GM18502 (cell line): ENCODE measurements at regions not wholly inside any gene's neighbourhood (a gene's known extent, or its start where the extent isn't known, plus 50 kb on each side); places are given as distances from the start of the nearest gene placed in this dataset.
"Not testable (repeated sequence)": the region's sequence is repeated elsewhere in the genome, so short reads cannot be mapped to it uniquely, and the experiment has no call there.

ENCODE experiments used
- ATAC-seq: cut with Tn5 transposase; IDR thresholded peaks from one replicate; pipeline ENCODE4 v1.9.1; 2021; ENCODE audit warnings: mild to moderate bottlenecking; ENCODE audit not compliant: unreplicated experiment, poor library complexity

DNA sequence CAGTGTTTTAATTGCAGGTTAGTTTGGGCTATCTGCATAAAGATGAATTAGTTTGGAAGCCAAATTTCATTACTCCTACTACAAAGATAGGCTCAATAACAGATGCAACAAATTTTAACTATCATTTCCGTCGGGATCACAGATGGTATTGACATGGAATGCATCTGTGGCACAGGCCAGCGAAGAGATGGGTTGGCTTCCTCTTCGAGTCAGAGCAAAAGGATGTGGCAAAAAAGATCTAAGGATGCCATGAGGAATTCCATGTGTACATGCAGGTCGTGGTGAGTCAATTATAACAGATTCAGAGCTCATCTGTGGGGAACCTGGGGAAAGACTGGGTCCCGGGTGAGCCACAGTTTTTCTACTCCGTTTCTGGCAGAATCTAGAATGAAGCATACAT lies 83.0 kb upstream of the CITED2 start:
- no peak for ATAC-seq

DNA sequence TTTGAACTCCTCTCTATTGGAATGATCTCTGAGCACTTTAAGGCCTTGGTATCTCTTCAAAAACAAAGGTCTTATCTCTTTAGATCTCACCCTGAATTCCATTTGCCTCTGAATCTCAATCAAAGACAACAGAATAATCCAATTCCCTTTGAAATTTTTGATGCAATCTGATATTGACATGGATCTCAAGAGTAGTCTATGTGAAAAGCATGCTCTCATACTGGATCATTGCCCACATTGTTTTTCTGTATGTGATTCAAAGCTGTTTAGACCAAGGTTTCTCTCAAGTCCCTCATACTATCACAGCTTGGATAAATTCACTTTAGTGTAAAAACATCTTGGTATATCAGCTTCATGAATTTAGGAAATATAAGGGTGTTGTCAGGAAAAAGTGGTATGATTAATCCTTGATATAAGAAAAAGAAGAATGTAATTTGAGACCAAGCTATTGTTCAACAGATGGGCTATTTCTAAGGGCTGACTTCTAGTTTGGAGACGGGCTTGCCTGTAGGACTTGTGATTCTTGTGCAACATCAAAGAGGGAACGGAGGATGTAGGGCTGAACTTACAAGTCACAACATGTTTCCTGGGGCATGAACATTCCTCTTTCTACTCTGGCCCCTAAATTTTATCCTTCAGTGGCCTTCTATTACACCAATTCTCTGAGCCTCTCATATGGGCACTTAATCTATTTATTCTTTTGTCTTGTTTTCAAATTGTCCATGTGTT lies 77.9 kb upstream of the CITED2 start:
- no peak for ATAC-seq

DNA sequence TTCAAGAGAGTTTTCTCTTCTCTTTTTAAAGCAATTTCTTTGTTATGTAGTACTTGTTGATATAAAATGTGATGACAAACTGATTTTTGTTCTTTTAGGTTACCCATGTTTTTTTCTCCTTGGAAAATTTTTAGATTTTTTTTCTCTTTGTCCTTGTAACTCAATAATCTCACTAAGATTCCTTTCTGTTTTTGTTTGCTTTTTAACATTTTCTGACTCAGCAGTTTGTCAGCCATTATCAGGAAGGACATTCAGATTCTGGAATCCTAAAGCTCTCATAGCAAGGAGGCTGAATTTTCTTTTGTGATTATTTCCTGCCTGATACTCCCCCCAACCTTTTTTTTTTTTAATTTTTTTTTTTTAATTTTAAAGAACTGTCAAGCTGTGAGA lies 75.2 kb upstream of the CITED2 start:
- ATAC-seq: no peak

DNA sequence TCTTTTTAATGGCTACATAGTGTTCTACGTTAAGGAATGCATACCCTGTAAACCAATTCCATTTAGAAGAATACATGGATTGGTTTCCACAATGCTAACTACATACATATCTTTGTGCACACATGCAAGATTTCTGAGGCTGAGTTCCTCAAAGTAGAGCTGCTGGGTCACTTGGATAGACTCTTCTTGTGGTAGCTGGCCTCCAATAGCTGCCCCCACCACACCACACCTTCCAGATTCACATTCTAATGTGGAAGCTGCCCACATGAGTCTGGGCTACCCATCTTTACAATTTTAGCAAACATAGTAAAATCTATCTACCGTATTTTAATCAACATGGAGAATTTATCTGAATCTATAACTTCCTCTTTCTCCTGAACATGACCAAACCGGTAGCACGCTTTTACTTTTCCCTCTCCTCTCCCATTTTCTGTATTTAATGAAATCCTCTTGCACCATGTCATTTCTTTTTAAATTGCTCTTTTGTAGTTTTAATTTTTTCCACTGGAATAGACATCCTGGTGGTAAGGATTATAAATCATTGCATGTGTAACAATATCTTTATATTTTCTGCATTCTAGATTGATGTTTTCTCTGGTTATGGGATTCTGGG lies 74.7 kb upstream of the CITED2 start:
- ATAC-seq: no peak

DNA sequence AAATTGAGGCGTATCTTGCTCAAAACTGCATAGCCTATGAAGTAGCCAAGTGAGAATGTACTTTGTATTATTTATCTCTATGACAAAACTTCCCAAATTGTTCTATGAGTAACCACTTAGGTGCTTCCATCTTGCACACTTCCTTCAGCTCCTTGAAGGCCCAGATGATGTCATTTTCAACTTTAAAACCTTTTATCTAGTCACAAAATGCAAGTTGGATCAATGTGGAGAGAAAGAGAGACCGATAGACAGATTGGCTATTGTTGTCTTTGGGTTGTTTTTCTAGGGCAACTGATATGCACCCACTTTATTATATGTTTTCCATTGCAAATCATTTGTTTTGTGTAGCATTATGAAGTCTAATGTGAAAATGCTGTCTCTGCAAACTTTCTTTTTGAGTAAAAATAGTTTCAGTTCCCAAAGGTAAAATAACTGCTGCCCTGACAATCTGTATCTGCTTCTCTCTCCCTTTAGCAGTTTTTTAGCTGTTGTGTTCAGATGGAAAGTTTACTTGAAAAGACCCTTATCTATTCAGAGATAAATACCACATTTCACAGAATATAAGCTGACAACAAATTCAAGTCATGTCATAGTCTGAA lies 73.7 kb upstream of the CITED2 start:
- peak; percentile 92 for ATAC-seq

DNA sequence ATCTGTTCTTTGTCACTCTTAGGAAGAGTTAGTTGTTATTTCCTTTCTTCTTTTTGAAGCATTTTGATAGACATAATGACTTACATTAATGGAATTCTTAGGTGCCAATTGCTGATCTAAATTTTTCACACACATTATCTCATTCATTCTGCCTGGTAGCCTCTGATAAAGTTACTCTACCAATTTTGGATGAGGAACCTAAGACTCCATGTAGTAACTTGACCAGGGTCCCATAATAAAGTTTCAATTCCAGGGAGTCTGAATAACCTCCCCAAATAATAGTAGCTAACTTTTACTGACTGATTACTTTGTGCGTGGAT lies 73.2 kb upstream of the CITED2 start:
- no peak for ATAC-seq

DNA sequence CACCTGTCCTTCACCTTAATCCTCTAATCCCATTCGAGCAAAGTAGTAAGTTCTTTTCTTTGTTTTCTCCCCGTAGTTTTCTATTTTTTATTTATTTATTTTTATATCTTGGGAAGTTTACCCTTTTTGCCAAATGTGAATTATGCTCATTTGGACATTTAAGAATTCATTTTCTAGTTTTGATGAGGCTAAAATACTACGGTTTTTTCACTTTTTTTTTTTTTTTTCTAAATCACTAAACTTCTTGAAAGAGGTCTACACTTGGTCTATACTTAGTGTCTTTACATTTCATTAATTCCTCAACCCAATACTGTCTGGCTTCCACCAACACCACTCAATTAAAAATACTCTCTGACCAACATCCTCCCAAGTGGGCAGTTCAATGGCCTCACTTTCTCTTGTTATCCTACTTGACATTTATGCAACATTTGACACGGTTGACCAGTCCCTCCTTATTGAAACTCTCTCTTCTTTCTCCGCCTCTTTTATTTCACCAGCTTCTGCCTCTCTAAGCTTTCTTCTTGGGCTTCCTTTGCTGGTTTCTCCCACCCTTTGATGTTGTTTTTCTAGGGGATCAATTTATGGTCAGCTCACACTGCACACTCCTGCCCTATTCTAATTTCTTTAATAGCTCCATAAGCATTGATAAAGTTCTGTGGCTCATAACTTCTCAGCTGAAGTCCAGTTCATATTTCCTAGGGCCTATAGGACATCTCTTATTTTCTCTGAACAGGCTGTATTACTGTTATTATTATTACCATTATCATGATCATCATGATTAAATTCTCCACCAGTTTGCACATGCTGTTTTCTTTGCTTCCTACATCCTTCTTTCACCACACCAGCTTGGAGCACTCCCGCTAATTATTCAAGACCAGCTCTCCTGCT lies 72.6 kb upstream of the CITED2 start:
- ATAC-seq: no peak

DNA sequence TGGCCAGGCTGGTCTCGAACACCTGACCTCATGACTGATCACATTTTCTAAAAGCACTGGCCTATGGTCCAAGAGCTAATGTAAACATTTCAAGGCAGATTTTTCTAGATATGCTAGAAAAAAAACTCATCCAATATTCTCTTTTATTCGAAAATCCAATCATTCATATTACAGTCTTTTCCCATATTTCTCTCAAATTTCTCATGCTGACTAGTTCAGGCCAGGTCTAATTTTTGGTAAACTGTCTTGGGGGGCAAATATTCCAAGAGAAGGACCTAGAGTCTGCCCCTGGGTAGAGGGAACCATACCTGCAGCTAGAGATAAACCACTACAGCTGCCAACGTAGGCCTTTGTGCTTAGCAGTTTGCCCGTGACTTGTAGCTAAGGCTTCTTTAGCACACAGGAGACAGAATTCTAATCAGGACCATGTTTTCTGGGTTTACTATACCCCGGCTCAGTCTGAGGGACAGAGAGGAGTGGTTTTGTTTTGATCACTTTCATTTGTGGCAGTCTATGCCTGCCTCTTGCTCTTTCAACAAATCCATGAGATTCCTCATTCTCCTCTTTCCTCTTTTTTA lies 71.8 kb upstream of the CITED2 start:
- no peak for ATAC-seq

DNA sequence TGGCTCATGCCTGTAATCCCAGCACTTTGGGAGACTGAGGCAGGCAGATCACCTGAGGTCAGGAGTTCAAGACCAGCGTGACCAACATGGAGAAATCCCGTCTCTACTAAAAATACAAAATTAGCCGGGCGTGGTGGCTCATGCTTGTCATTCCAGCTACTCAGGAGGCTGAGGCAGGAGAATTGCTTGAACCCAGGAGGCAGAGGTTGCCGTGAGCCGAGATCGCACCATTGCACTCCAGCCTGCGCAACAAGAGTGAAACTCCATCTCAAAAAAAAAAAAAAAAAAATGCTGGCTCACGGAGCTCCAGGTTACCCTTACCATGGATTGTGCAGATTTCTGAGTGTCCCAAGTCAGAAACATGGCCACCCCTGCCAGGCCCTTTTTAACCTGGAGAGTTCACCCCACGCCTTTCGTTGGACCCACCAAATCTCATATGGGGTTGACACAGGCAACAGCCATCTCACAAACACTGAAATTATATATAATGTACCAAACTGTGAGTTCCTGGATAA lies 69.9 kb upstream of the CITED2 start:
- not testable (repeated sequence) for ATAC-seq

DNA sequence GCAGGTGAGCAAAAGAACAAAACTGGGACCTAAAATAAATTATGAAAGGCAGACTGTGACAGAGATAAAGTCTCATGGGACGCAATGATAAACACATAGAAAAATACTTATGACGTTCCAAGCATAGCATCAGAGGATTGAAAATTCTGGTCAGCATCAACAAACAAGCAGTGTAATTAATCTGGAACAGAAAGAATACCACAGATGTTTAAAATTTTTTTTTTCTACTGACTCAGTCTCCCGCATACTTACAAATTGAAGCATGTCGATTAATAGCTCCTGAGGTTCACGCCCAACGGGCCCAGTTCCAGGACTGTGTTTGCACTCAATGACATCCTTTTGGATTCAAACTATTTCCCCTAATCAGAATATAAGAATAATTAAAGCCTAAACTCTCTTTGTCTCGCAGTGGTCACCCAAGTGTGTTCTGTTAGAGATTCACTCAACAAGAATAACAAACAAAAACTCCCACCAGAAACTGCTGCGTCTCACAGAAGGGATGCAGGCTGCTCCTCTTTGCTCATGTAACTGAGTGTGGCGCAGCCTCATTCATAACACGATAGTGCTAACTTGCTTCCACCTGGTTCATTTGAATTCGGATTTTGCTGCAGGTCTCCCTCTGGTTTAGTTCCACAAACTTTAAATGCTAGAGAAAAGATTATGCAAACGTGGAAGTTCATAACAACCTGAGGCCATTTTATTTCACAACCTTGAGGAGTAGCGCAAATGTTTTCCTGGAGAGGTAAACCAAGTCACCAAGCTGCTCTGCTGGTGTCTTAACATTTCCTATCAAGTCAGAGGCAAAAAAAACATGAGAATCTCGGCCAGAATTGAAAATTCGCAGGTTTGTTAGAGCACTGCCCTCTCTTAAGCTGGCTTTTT lies 69.0 kb upstream of the CITED2 start:
- no peak for ATAC-seq

DNA sequence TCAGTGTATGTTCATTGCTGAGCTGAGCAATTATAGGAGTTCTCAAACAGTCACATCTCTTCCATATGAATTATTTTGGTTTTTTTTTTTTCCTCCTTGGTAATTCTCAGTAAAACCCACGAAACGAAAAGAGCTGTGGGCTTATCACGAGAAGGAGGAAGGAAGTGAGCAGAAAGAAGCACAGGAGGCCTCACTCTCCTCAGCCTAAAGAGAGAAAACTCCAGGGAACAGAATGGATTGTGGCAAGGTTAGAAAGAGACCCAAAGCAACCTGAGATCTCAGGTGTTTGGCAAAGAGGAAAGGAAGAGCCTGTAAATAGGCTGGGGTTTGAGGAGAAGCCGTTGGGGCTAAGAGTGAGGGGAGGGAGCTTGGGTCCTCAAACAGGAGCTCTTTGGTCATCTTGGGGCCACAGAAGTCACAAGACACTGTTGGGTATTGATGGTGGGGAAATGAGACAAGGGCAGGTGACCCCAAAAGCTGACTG lies 67.8 kb upstream of the CITED2 start:
- ATAC-seq: no peak

DNA sequence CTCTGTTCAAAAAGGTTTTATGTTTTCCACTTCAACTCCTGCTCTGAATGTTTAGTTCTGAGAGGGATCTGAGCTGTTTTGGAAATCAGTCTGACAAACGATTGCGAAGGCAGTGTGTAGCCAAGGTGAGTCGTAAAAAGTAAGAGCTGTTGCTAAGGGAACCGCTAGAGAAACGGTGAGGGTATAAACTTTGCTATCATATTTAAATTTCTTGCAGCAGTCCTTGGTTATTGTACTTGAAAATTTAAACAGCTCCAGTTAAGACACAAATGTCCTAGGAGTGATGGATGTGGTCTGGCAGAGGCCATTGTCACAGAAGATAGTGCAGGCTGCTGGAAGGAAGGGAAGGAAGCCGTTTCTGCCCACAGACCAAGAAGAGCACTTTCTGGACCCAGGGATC lies 64.9 kb upstream of the CITED2 start:
- no peak for ATAC-seq

DNA sequence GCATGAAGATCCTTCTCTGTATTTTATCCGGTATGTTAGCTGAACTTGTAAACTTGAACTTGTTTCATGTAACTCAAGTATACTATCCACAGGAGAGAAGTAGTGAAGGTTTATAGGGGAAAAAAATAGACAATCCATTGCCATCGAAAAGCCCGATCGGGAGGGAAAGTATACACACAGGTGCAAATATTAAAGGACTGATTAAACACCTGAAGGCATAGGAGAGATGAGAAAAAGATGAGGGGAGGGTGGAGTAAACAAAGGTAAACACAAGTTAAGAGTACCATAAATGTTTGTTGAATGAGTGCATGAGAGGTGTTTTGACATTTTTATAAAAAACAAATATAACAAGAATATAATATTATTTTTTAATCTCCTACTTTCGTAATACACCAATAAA lies 64.3 kb upstream of the CITED2 start:
- no peak for ATAC-seq

DNA sequence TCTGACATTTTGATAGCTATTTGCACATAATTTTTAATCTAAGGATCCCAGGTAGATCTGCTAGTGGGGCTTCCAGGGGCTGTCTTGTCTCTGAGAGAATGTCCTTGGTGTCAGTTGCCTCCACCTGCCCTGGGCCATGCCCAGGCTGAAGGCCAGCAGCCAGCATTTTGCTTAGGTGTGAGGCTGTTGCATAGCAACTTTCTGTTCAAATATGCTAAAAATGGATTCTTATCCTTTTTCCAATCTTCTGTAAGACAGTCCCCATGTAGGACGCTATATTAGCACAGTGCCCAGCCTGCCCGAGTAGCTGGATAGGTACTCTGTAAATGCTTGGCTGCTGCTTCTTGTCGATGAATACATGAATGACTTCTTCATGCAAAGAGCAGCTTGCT lies 62.5 kb upstream of the CITED2 start:
- ATAC-seq: no peak

DNA sequence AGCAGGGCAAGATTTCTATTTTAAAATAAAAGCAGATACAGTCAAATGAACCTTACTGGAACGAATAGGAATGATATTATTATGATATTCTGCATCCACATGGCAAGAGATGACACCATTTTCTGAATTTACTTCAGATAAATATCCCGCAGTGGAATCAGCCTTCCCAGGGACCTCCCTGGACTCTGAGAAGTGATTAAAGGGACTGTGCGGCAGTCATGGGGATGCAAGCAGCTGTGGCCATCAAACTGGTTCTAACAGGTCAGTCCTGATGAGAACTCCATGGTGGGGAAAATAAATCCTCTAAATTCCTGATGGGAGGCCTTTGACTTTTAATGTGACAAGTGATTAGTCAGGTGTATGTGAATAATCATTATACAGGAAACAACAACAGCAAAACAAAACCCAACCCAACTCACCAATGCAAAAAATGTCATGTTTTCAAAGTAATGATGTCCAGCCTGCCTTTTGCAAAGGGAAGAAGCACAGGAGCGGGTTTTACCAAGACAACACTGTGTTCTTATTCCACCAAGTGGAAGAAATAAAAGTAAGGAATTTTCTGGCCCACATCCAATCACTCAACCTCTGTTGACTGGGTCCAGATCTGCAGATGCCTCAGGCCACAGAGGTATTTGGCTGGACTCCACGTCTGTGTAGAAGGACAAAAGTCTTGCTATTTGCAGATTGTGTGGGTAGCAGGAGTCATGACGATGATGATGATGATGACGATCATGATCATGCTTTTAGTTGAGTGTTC lies 61.9 kb upstream of the CITED2 start:
- no peak for ATAC-seq

DNA sequence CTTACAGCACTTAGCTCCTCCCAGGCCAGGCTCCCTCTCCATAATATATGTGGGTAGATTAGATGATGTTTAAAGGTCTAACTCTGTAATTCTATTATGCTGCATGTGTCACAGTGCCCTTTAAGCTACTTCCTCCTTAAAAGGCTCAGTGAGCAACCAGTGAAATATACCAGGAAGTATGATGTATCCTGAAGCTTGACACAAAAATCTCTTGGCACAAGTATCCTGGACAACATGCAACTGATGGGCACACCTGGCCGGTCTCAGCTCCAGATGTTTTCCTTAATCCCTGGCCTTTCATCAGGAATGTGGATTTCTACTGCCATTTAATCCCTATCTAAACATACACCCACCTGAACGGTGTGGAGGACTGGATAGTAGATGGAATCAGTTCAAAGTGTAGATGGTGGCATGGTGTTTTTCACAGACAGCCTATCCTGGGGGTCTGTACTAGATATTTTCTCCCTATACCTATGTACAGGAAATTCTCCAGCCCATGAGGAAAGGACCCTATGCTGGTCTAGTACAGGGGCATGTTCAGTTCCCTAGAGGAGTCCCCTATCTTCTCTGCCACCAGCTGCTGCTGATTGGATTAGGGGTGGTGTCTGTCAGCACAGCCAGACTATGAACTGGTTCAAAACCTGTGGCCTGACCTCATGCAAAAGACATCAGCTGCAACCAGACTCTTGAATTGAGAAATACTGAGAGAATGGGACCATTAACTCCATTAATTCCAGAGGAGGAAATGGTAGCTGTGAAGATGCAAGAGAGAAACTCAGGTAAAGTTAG lies 59.4 kb upstream of the CITED2 start:
- no peak for ATAC-seq

DNA sequence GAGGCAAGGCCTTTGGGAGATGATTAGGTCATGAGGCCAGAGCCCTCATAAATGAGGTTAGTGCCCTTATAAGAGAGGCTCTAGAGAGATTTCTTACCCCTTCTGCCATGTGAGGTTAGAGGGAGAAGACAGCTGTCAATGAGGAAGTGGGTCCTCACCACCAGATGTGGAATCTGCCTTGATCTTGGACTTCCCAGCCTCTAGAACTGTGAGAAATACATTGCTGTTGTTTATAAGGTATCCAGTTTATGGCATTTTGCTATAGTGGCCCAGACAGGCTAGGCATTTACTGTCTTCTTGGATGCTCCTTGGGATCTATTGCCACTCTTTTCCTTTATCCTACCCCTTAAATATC lies 57.1 kb upstream of the CITED2 start:
- no peak for ATAC-seq
